Psoas muscle (tissue), 7 donors: ENCODE measurements at regions not wholly inside any gene's neighbourhood (a gene's known extent, or its start where the extent isn't known, plus 50 kb on each side); places are given as distances from the start of the nearest gene placed in this dataset.
A peak's percentile ranks its signal among the peaks of the same experiment; 100 is the strongest.

ENCODE experiments used
- ATAC-seq, 4 donors: fragments of 200-7000 bp; cut with Tn5 transposase; one replicate each; pipeline ENCODE4 v1.9.1; 2020; ENCODE audit warnings: moderate library complexity in 3 of 4, mild to moderate bottlenecking in 2 of 4
- DNase-seq, 2 donors: peaks; one replicate each; pipeline ENCODE4 v3.0.0-alpha.2; 2020
- H3K27ac ChIP-seq: fragments of 200-600 bp; one replicate; pipeline ENCODE4 v1.8.0; 2022
- H3K27me3 ChIP-seq, 3 donors: fragments of 200-600 bp in 1 of 3; one replicate each; pipeline versions ENCODE4 v1.6.1 to v1.8.0; 2013 to 2022; ENCODE audit warnings: low read length in 2 of 3, mild to moderate bottlenecking in 2 of 3, moderate library complexity in 1 of 3; ENCODE audit not compliant: insufficient read depth in 3 of 3
- H3K36me3 ChIP-seq, 2 donors: fragments of 200-600 bp in 1 of 2; one replicate each; pipeline versions ENCODE4 v1.6.1 to v1.8.0; 2013 to 2022; ENCODE audit warnings: low read depth in 1 of 2, mild to moderate bottlenecking in 1 of 2, moderate library complexity in 1 of 2; ENCODE audit not compliant: insufficient read depth in 1 of 2
- H3K4me1 ChIP-seq: fragments of 200-600 bp; one replicate; pipeline ENCODE4 v1.8.0; 2022
- H3K4me3 ChIP-seq: fragments of 200-600 bp; one replicate; pipeline ENCODE4 v1.8.0; 2022; ENCODE audit warnings: mild to moderate bottlenecking
- H3K9me3 ChIP-seq: fragments of 200-600 bp; one replicate; pipeline ENCODE4 v1.8.0; 2022
- WGBS, 3 donors: extraction: QIAGEN DNeasy Blood & Tissue Kit; methylation state at CpG; one replicate each; pipeline versions ENCODE4 v1.1.6 to v1.1.7; 2013; 5-methylcytosine and 5-hydroxymethylcytosine counted together
- intact Hi-C, 2 donors: fragments of 100-400 bp; cut with DNase I; formaldehyde crosslinking; loops; one replicate each; pipeline versions ENCODE4 v1.11.0 to v1.14.2; 2022
- TF ChIP-seq, protein P1 (sequence below): fragments of 200-600 bp; IDR thresholded peaks from one replicate; pipeline ENCODE4 v1.8.0; 2022; ENCODE audit warnings: antibody characterized with exemption
- donor health status: healthy with polysubstance abuse.
- donor health status: DM: no; HTN: no; CAD: no; lungs with moderate emphysema.
- donor health status: Bipolar disorder and iron deficiency.
- donor health status: healthy.
- donor health status: DM: yes; HTN: yes; CAD: no.
- donor health status: DM: no; HTN: no; CAD: no.
- donor health status: DM: yes; HTN: yes; CAD: no.

- H3K4me3 ChIP-seq = no peak overlapping the region
- no peaks in the 10 kb centered on the region for H3K4me1 ChIP-seq
- 59 to 71% (median 71%) methylated on average over 7 of the region's 7 CpGs for WGBS, 3 donors
- no peak overlapping the region for H3K27ac ChIP-seq
- H3K36me3 ChIP-seq = no peaks in the 10 kb centered on the region
- intact Hi-C loops = no loop called here
- peaks cover 0 to 9% (median 6%) of the 10 kb centered on the region in 3 donors for H3K27me3 ChIP-seq
- TF ChIP-seq, protein P1, sequence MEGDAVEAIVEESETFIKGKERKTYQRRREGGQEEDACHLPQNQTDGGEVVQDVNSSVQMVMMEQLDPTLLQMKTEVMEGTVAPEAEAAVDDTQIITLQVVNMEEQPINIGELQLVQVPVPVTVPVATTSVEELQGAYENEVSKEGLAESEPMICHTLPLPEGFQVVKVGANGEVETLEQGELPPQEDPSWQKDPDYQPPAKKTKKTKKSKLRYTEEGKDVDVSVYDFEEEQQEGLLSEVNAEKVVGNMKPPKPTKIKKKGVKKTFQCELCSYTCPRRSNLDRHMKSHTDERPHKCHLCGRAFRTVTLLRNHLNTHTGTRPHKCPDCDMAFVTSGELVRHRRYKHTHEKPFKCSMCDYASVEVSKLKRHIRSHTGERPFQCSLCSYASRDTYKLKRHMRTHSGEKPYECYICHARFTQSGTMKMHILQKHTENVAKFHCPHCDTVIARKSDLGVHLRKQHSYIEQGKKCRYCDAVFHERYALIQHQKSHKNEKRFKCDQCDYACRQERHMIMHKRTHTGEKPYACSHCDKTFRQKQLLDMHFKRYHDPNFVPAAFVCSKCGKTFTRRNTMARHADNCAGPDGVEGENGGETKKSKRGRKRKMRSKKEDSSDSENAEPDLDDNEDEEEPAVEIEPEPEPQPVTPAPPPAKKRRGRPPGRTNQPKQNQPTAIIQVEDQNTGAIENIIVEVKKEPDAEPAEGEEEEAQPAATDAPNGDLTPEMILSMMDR = no peak
- H3K9me3 ChIP-seq = no peaks in the 10 kb centered on the region
- DNase-seq (no peak), ATAC-seq (no peak)
These were observed 94.7 kb upstream of the L3MBTL4 start for GRCh38 chr18:6509417-6509816.

DNA sequence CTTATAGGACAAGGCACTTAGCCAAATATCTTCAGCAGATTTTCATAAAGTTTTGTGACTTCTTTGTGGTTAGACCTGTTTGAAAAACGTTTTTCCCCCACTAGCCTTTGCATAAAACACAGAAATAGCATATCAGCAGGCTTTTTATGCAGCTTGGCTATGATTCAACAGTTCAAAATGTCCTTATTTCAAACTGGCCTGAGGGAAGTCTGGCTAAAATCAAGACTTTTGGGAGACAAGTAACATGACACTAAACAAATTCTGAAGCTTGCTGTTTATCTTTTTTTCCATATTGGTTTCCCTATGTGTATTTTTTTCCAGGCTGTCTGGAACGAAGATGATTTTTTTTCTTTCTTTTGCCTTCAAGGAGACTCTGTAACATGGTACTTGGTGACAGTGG is 95.1 kb upstream of the L3MBTL4 start:
- 19 to 21% (median 20%) methylated on average over 2 of the region's 2 CpGs for WGBS, 3 donors
- Histone ChIP-seq H3K4me3 (no peak overlapping the region), H3K36me3 (no peaks in the 10 kb centered on the region), H3K9me3 (no peaks in the 10 kb centered on the region), H3K27me3 (peaks cover 0 to 9% (median 6%) of the 10 kb centered on the region in 3 donors), H3K27ac (no peak overlapping the region), H3K4me1 (no peaks in the 10 kb centered on the region)
- TF ChIP-seq, protein P1 = no peak
- no peak for DNase-seq
- no peak for ATAC-seq
- intact Hi-C loops = no loop called here

- no peaks in the 10 kb centered on the region for H3K36me3 ChIP-seq
- no peaks in the 10 kb centered on the region for H3K27me3 ChIP-seq
- no peak overlapping the region for H3K4me3 ChIP-seq
- no peak overlapping the region for H3K27ac ChIP-seq
- peaks cover 10% of the 10 kb centered on the region for H3K9me3 ChIP-seq
- ATAC-seq = no peak
- no peak for DNase-seq
- TF ChIP-seq, protein P1 = no peak
- intact Hi-C loops = no loop called here
- H3K4me1 ChIP-seq = no peaks in the 10 kb centered on the region
These were observed 106.2 kb upstream of the L3MBTL4 start for GRCh38 chr18:6520901-6521300.

- DNase-seq (no peak), ATAC-seq (no peak)
- H3K36me3 ChIP-seq = no peaks in the 10 kb centered on the region
- H3K4me1 ChIP-seq = no peaks in the 10 kb centered on the region
- 57 to 63% (median 58%) methylated on average over 1 of the region's 1 CpG for WGBS, 3 donors
- intact Hi-C loops = no loop called here
- H3K4me3 ChIP-seq = no peak overlapping the region
- H3K27ac ChIP-seq = no peak overlapping the region
- no peaks in the 10 kb centered on the region for H3K27me3 ChIP-seq
- TF ChIP-seq, protein P1 = peak; percentile 29
- H3K9me3 ChIP-seq = peaks cover 7% of the 10 kb centered on the region
These were observed 107.2 kb upstream of the L3MBTL4 start for GRCh38 chr18:6521803-6522418.

- 48 to 62% (median 52%) methylated on average over 2 of the region's 2 CpGs for WGBS, 3 donors
- DNase-seq (no peak), ATAC-seq (no peak)
- Histone ChIP-seq H3K36me3 (no peaks in the 10 kb centered on the region), H3K27ac (no peak overlapping the region), H3K4me3 (no peak overlapping the region), H3K9me3 (peaks cover 7% of the 10 kb centered on the region), H3K4me1 (no peaks in the 10 kb centered on the region), H3K27me3 (no peaks in the 10 kb centered on the region)
- TF ChIP-seq, protein P1 = no peak
- intact Hi-C loops = no loop called here
These were observed 110.9 kb upstream of the L3MBTL4 start for GRCh38 chr18:6525604-6526003.
